ENCODE measurements at regions not wholly inside any gene's neighbourhood (a gene's known extent, or its start where the extent isn't known, plus 50 kb on each side); places are given as distances from the start of the nearest gene placed in this dataset.
A peak's percentile ranks its signal among the peaks of the same experiment; 100 is the strongest.

GRCh38 chrX:2581296-2581695, 80.5 kb upstream of the DHRSX start:
- no TSS peak for BruUV-seq (replicated peaks)
- CTCF ChIA-PET: no interaction called here
- Histone ChIP-seq H3K4me1 (ENCODE audit: insufficient read depth, low read length, poor library complexity, severe bottlenecking) (peaks cover 27% of the 10 kb centered on the region), H3K9me3 (ENCODE audit: low read depth, low read length, poor library complexity, severe bottlenecking) (no peaks in the 10 kb centered on the region), H3K4me3 (ENCODE audit: low read depth, low read length, poor library complexity, severe bottlenecking) (no peak overlapping the region), H3K27ac (ENCODE audit: low read depth, low read length, poor library complexity, severe bottlenecking) (no peak overlapping the region), H3K27me3 (replicated peaks; ENCODE audit: insufficient read depth, low read depth, low read length, poor library complexity) (peaks cover 48% of the 10 kb centered on the region), H3K36me3 (ENCODE audit: insufficient read depth, low read length, poor library complexity, severe bottlenecking) (no peaks in the 10 kb centered on the region)
- TF ChIP-seq CTCF (conservative IDR thresholded peaks at IDR 0.05; ENCODE audit: low read depth, low read length) (no peak), EZH2 (IDR thresholded peaks at IDR 0.05; ENCODE audit: borderline replicate concordance, low read depth, low read length, poor library complexity, severe bottlenecking) (no peak)
- POLR2A ChIA-PET (ENCODE audit: low non-redundant PET): no interaction called here
- no peak for DNase-seq (ENCODE audit: low spot score)
- intact Hi-C loops (cut with micrococcal nuclease; ENCODE audit: unreplicated experiment): no loop called here

GRCh38 chrX:2578864-2579263, 78.1 kb upstream of the DHRSX start:
- no peak for DNase-seq (ENCODE audit: low spot score)
- no TSS peak for BruUV-seq (replicated peaks)
- Histone ChIP-seq H3K4me3 (ENCODE audit: low read depth, low read length, poor library complexity, severe bottlenecking) (no peak overlapping the region), H3K27me3 (replicated peaks; ENCODE audit: insufficient read depth, low read depth, low read length, poor library complexity) (peaks cover 28% of the 10 kb centered on the region), H3K9me3 (ENCODE audit: low read depth, low read length, poor library complexity, severe bottlenecking) (no peaks in the 10 kb centered on the region), H3K4me1 (ENCODE audit: insufficient read depth, low read length, poor library complexity, severe bottlenecking) (peaks cover 26% of the 10 kb centered on the region), H3K36me3 (ENCODE audit: insufficient read depth, low read length, poor library complexity, severe bottlenecking) (no peaks in the 10 kb centered on the region), H3K27ac (ENCODE audit: low read depth, low read length, poor library complexity, severe bottlenecking) (no peak overlapping the region)
- POLR2A ChIA-PET (ENCODE audit: low non-redundant PET): no interaction called here
- CTCF ChIA-PET: no interaction called here
- intact Hi-C loops (cut with micrococcal nuclease; ENCODE audit: unreplicated experiment): loop anchor here (10.0 kb wide), 1 partner anchor 74 kb away; the partner anchor contains the start of genes DHRSX and ZBED1
- TF ChIP-seq CTCF (conservative IDR thresholded peaks at IDR 0.05; ENCODE audit: low read depth, low read length) (no peak), EZH2 (IDR thresholded peaks at IDR 0.05; ENCODE audit: borderline replicate concordance, low read depth, low read length, poor library complexity, severe bottlenecking) (no peak)

GRCh38 chrX:2577844-2578466, 77.2 kb upstream of the DHRSX start:
- POLR2A ChIA-PET (ENCODE audit: low non-redundant PET): no interaction called here
- peaks cover 17% of the 10 kb centered on the region for H3K4me1 ChIP-seq (ENCODE audit: insufficient read depth, low read length, poor library complexity, severe bottlenecking)
- H3K4me3 ChIP-seq (ENCODE audit: low read depth, low read length, poor library complexity, severe bottlenecking): no peak overlapping the region
- BruUV-seq (replicated peaks): no TSS peak
- H3K27ac ChIP-seq (ENCODE audit: low read depth, low read length, poor library complexity, severe bottlenecking): no peak overlapping the region
- H3K27me3 ChIP-seq (replicated peaks; ENCODE audit: insufficient read depth, low read depth, low read length, poor library complexity): peaks cover 19% of the 10 kb centered on the region
- H3K9me3 ChIP-seq (ENCODE audit: low read depth, low read length, poor library complexity, severe bottlenecking): no peaks in the 10 kb centered on the region
- no peaks in the 10 kb centered on the region for H3K36me3 ChIP-seq (ENCODE audit: insufficient read depth, low read length, poor library complexity, severe bottlenecking)
- DNase-seq (ENCODE audit: low spot score): peak; percentile 56
- intact Hi-C loops (cut with micrococcal nuclease; ENCODE audit: unreplicated experiment): loop anchor here (10.0 kb wide), 1 partner anchor 73 kb away; the partner anchor contains the start of genes DHRSX and ZBED1
- TF ChIP-seq EZH2 (IDR thresholded peaks at IDR 0.05; ENCODE audit: borderline replicate concordance, low read depth, low read length, poor library complexity, severe bottlenecking): no peak
- no peak for TF ChIP-seq CTCF (conservative IDR thresholded peaks at IDR 0.05; ENCODE audit: low read depth, low read length)
- CTCF ChIA-PET: no interaction called here

All from A673 (cell line).